Suprapubic skin (tissue), 4 donors: ENCODE measurements at regions not wholly inside any gene's neighbourhood (a gene's known extent, or its start where the extent isn't known, plus 50 kb on each side); places are given as distances from the start of the nearest gene placed in this dataset.

Source experiments
- CTCF ChIP-seq, 2 donors: fragments of 200-600 bp in 1 of 2; fragments of 450-650 bp in 1 of 2; sonication (generic) in 1 of 2; IDR thresholded peaks; one replicate each; pipeline ENCODE4 v1.5.1; 2016 to 2019; ENCODE audit warnings: antibody characterized with exemption in 2 of 2, mild to moderate bottlenecking in 1 of 2, moderate library complexity in 1 of 2
- EP300 ChIP-seq: sonication (generic); formaldehyde crosslinking; IDR thresholded peaks from one replicate; pipeline ENCODE4 v1.6.1; 2017; ENCODE audit warnings: antibody characterized with exemption
- POLR2AphosphoS5 ChIP-seq, 3 donors: sonication (generic); formaldehyde crosslinking; IDR thresholded peaks; one replicate each; pipeline ENCODE4 v1.6.1; 2017; ENCODE audit warnings: antibody characterized with exemption in 3 of 3

DNA sequence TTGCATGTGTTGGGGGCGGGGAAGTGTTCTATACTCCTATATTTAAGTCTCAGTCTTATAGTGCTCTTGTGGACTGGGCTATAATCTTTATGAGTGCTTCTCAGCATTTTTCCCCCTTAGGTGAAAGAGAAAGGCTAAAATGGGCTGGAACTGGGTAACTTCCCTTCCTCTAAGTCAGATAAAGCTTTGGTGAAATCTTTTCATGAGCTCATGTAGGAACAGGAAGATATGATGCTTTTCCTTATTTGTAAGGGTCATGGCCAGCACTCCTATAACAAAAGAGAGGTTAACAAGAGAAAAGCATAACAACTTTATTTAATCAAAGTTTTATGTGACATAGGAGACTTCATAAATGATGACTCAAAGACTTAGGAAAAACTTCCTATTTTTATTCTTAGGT lies 841.5 kb downstream of the SLC16A7 start:
- TF ChIP-seq POLR2AphosphoS5 (IDR thresholded peaks at IDR 0.05), result no peak
- TF ChIP-seq CTCF (IDR thresholded peaks at IDR 0.05), result no peak
- no peak for TF ChIP-seq EP300
